Prostate gland (tissue), 2 donors: ENCODE measurements at regions not wholly inside any gene's neighbourhood (a gene's known extent, or its start where the extent isn't known, plus 50 kb on each side); places are given as distances from the start of the nearest gene placed in this dataset.

Source experiments
- CTCF ChIP-seq, 4 experiments: fragments of 200-600 bp in 2 of 4; fragments of 450-650 bp in 2 of 4; sonication (generic) in 2 of 4; IDR thresholded peaks; 1 replicate in 3 of 4; 2 replicates in 1 of 4; pipeline ENCODE4 v1.5.1; 2016 to 2019; ENCODE audit warnings: antibody characterized with exemption in 4 of 4, mild to moderate bottlenecking in 2 of 4, moderate library complexity in 2 of 4
- POLR2A ChIP-seq: fragments of 450-650 bp; IDR thresholded peaks from one replicate; pipeline ENCODE4 v1.6.1; 2016; ENCODE audit warnings: antibody characterized with exemption, mild to moderate bottlenecking
- POLR2AphosphoS5 ChIP-seq: sonication (generic); formaldehyde crosslinking; IDR thresholded peaks from one replicate; pipeline ENCODE4 v1.6.1; 2017; ENCODE audit warnings: antibody characterized with exemption

DNA sequence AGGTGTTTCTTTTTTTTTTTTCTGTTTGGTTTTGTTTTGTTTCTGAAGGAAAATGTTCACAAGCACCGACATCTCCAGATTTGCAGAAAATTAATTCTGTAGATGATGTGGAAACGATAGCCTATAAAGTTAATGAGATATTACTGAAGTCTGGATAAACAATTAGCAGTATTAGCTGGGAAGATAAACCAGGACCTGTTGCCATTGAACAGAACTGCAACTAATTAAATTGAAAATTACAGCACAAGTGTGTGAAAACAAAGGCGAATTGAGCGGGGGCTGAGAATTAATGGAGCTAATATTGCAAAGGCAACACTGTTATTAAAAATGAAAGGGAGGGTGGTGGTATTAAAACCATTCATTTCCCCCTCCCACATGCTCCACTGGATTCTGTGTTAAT lies 107.5 kb upstream of the AJAP1 start:
- TF ChIP-seq CTCF (IDR thresholded peaks at IDR 0.05) (no peak), POLR2A (no peak), POLR2AphosphoS5 (no peak)
